Fibroblast of lung (primary cell): ENCODE measurements at regions not wholly inside any gene's neighbourhood (a gene's known extent, or its start where the extent isn't known, plus 50 kb on each side); places are given as distances from the start of the nearest gene placed in this dataset.

ENCODE experiments used
- EZH2 ChIP-seq: IDR thresholded peaks from 2 replicates; pipeline ENCODE4 v1.5.1; 2012; ENCODE audit warnings: low read length, control low read depth, mild to moderate bottlenecking; ENCODE audit errors: missing control alignments
- TF ChIP-seq, protein P1 (sequence below), 2 donors: IDR thresholded peaks in 1 of 2; conservative IDR thresholded peaks in 1 of 2; 1 replicate in 1 of 2; 2 replicates in 1 of 2; pipeline ENCODE4 v1.5.1; 2011 to 2012; ENCODE audit warnings: low read length in 2 of 2, control low read depth in 1 of 2, inconsistent platforms in 1 of 2, low read depth in 1 of 2, mild to moderate bottlenecking in 1 of 2

DNA sequence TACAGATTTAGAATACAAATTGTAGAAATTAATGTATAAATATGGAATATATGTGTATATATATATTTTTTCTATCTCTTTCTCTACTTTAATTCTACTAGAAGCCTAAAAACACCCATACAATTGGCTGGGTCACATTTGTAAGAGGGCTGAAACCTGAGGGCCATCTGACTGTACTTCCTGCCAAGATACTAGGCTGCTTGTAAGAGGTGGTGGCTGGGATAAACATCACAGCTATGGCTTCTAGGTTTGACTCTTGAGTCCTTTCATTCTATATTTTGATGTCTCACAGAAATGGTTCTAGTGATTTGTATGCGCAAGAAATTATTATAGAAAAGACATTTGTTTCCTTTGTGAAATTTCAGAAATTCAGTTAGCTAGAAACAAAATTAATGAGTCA is 1155.2 kb upstream of the B3GALT2 start:
- TF ChIP-seq, protein P1, sequence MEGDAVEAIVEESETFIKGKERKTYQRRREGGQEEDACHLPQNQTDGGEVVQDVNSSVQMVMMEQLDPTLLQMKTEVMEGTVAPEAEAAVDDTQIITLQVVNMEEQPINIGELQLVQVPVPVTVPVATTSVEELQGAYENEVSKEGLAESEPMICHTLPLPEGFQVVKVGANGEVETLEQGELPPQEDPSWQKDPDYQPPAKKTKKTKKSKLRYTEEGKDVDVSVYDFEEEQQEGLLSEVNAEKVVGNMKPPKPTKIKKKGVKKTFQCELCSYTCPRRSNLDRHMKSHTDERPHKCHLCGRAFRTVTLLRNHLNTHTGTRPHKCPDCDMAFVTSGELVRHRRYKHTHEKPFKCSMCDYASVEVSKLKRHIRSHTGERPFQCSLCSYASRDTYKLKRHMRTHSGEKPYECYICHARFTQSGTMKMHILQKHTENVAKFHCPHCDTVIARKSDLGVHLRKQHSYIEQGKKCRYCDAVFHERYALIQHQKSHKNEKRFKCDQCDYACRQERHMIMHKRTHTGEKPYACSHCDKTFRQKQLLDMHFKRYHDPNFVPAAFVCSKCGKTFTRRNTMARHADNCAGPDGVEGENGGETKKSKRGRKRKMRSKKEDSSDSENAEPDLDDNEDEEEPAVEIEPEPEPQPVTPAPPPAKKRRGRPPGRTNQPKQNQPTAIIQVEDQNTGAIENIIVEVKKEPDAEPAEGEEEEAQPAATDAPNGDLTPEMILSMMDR (conservative IDR thresholded peaks at IDR 0.05 in 1 of 2, IDR thresholded peaks at IDR 0.05 in 1 of 2; ENCODE audit: low read depth in 1 of 2, low read length in 2 of 2): no peak
- TF ChIP-seq EZH2: no peak
